CD1c-positive myeloid dendritic cell (primary cell): ENCODE measurements at regions not wholly inside any gene's neighbourhood (a gene's known extent, or its start where the extent isn't known, plus 50 kb on each side); places are given as distances from the start of the nearest gene placed in this dataset.
"Not testable (repeated sequence)": the region's sequence is repeated elsewhere in the genome, so short reads cannot be mapped to it uniquely, and the experiment has no call there.

Experiments
- DNase-seq: peaks from one replicate; pipeline ENCODE4 v3.0.0-alpha.2; 2016; ENCODE audit errors: extremely low spot score

GRCh38 chr7:91355695-91356435, 91.6 kb downstream of the FZD1 start:
- no peak for DNase-seq

GRCh38 chr7:91356915-91357314, 92.7 kb downstream of the FZD1 start:
- no peak for DNase-seq

GRCh38 chr7:91357379-91357778, 93.1 kb downstream of the FZD1 start:
- DNase-seq = no peak

- no peak for DNase-seq
Observed at GRCh38 chr7:91357901-91358300, 93.7 kb downstream of the FZD1 start.

- no peak for DNase-seq
Observed at GRCh38 chr7:91358303-91358702, 94.1 kb downstream of the FZD1 start.

- DNase-seq = not testable (repeated sequence)
Observed at GRCh38 chr7:91365097-91365496, 100.9 kb downstream of the FZD1 start.

GRCh38 chr7:91366091-91366490, 101.9 kb downstream of the FZD1 start:
- DNase-seq = no peak

GRCh38 chr7:91367812-91368578, 103.8 kb downstream of the FZD1 start:
- DNase-seq = no peak

GRCh38 chr7:91372323-91372722, 108.1 kb downstream of the FZD1 start:
- DNase-seq = no peak

- no peak for DNase-seq
Observed at GRCh38 chr7:91373111-91373800, 109.0 kb downstream of the FZD1 start.

- DNase-seq = no peak
Observed at GRCh38 chr7:91374321-91374989, 110.2 kb downstream of the FZD1 start.

- DNase-seq = no peak
Observed at GRCh38 chr7:91375378-91375777, 111.1 kb downstream of the FZD1 start.

- no peak for DNase-seq
Observed at GRCh38 chr7:91378131-91378530, 113.9 kb downstream of the FZD1 start.

- DNase-seq = no peak
Observed at GRCh38 chr7:91379236-91379635, 115.0 kb downstream of the FZD1 start.

- no peak for DNase-seq
Observed at GRCh38 chr7:91379991-91380390, 115.8 kb downstream of the FZD1 start.

GRCh38 chr7:91383053-91383904, 119.0 kb downstream of the FZD1 start:
- no peak for DNase-seq

GRCh38 chr7:91383905-91384274, 119.7 kb downstream of the FZD1 start:
- DNase-seq = no peak

- not testable (repeated sequence) for DNase-seq
Observed at GRCh38 chr7:91394757-91395156, 130.5 kb downstream of the FZD1 start.

- DNase-seq = not testable (repeated sequence)
Observed at GRCh38 chr7:91395313-91395712, 131.1 kb downstream of the FZD1 start.

- no peak for DNase-seq
Observed at GRCh38 chr7:91397096-91397495, 132.9 kb downstream of the FZD1 start.

GRCh38 chr7:91397612-91398011, 133.4 kb downstream of the FZD1 start:
- DNase-seq = no peak
